Spinal cord (tissue), 9 donors: ENCODE measurements at regions not wholly inside any gene's neighbourhood (a gene's known extent, or its start where the extent isn't known, plus 50 kb on each side); places are given as distances from the start of the nearest gene placed in this dataset.
A peak's percentile ranks its signal among the peaks of the same experiment; 100 is the strongest.

Experiments used
- DNase-seq, 6 donors: peaks; one replicate each; pipeline versions ENCODE4 v3.0.0 to v3.0.0-alpha.2; 2013 to 2015; ENCODE audit warnings: low spot score in 6 of 6, low read depth in 4 of 6
- H3K27ac ChIP-seq: one replicate; pipeline ENCODE4 v1.5.1; 2013; ENCODE audit warnings: low read depth, low read length, control low read depth
- H3K27me3 ChIP-seq: one replicate; pipeline ENCODE4 v1.6.1; 2013; ENCODE audit warnings: low read length; ENCODE audit not compliant: control insufficient read depth, insufficient read depth
- H3K36me3 ChIP-seq: one replicate; pipeline ENCODE4 v1.6.1; 2013; ENCODE audit warnings: low read length; ENCODE audit not compliant: control insufficient read depth, insufficient read depth
- H3K4me1 ChIP-seq: one replicate; pipeline ENCODE4 v1.6.1; 2013; ENCODE audit warnings: low read length; ENCODE audit not compliant: control insufficient read depth, insufficient read depth
- H3K4me3 ChIP-seq: one replicate; pipeline ENCODE4 v1.5.1; 2013; ENCODE audit warnings: low read depth, low read length, control low read depth
- H3K9me3 ChIP-seq: one replicate; pipeline ENCODE4 v1.6.1; 2013; ENCODE audit warnings: low read length; ENCODE audit not compliant: control insufficient read depth, insufficient read depth
- WGBS: methylation state at CpG from one replicate; pipeline ENCODE4 v1.1.5; 2013; ENCODE audit warnings: missing lambda C conversion rate; ENCODE audit not compliant: insufficient coverage; 5-methylcytosine and 5-hydroxymethylcytosine counted together
- donor health status: healthy.

- no peak for DNase-seq
- no peaks in the 10 kb centered on the region for H3K4me1 ChIP-seq
- WGBS: 100% methylated on average over 1 of the region's 2 CpGs
- H3K4me3 ChIP-seq: no peak overlapping the region
- H3K36me3 ChIP-seq: no peaks in the 10 kb centered on the region
- no peak overlapping the region for H3K27ac ChIP-seq
- no peaks in the 10 kb centered on the region for H3K27me3 ChIP-seq
- H3K9me3 ChIP-seq: no peaks in the 10 kb centered on the region
Observed at GRCh38 chr1:79105500-79105899, 99.0 kb upstream of the ADGRL4 start.

DNA sequence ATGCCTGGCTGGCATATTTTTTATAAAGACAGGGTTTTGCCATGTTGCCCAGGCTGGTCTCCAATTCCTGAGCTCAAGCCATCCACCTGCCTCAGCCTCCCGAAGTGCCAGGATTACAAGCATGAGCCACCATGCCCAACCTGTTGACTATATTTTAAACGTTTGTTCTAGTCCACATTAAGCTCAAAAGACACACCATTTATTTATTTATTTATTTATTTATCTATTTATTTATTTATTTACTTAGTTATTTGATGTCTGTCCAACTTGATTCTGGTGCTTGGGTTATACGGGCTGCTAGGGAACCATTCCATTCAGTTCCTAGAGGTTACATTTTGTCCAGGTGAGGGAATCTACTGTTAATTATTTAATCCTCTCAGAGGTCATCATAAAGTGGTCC is 98.1 kb upstream of the ADGRL4 start:
- no peaks in the 10 kb centered on the region for H3K27me3 ChIP-seq
- H3K4me3 ChIP-seq: no peak overlapping the region
- no peaks in the 10 kb centered on the region for H3K36me3 ChIP-seq
- DNase-seq: no peak
- H3K27ac ChIP-seq: no peak overlapping the region
- no peaks in the 10 kb centered on the region for H3K9me3 ChIP-seq
- no peaks in the 10 kb centered on the region for H3K4me1 ChIP-seq
- 100% methylated on average over 1 of the region's 3 CpGs for WGBS

DNA sequence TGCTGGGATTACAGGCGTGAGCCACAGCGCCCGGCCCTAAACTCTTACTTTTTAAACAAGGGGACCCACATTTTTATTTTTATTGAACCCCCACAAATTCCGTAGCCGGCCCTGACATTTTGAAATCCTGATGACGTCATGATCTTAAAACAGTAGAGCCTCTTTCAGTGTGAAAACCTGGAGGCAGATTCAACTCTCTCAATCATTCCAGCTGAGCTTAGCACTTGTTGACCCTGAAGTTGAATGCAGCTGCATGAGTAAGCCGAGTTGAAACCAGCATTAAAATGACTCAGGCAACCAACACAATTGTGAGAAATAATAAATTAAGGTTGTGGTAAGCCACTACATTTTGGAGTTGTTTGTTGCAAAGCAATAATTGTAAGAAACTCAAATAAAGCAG is 93.9 kb upstream of the ADGRL4 start:
- H3K4me1 ChIP-seq: no peaks in the 10 kb centered on the region
- WGBS: 94% methylated on average over 6 of the region's 7 CpGs
- H3K9me3 ChIP-seq: no peaks in the 10 kb centered on the region
- no peak for DNase-seq
- no peak overlapping the region for H3K27ac ChIP-seq
- H3K4me3 ChIP-seq: no peak overlapping the region
- H3K27me3 ChIP-seq: no peaks in the 10 kb centered on the region
- H3K36me3 ChIP-seq: no peaks in the 10 kb centered on the region

GRCh38 chr1:79090985-79091384 is 84.5 kb upstream of the ADGRL4 start:
- Histone ChIP-seq H3K36me3 (no peaks in the 10 kb centered on the region), H3K4me3 (no peak overlapping the region), H3K27ac (no peak overlapping the region), H3K9me3 (no peaks in the 10 kb centered on the region), H3K27me3 (no peaks in the 10 kb centered on the region), H3K4me1 (no peaks in the 10 kb centered on the region)
- no peak for DNase-seq

DNA sequence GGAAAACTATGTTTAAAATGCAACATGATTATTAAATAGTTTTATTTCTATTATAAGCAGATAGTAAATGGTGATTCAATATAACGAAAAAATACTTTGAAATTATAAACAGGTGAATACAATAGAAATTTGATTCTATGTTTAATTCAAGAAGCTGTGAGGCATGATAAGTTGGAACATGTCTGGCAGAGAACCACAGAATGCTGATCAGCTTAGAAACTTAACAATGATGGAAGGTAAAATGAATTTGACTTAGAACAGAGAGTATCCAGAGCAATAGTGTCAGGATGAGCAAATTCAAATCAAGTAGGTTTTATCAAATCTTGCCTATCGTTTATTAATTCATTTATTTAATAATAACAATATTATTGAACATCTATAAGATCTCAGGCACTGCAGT is 83.4 kb upstream of the ADGRL4 start:
- H3K27ac ChIP-seq: no peak overlapping the region
- DNase-seq: no peak
- H3K36me3 ChIP-seq: no peaks in the 10 kb centered on the region
- H3K4me3 ChIP-seq: no peak overlapping the region
- no peaks in the 10 kb centered on the region for H3K4me1 ChIP-seq
- WGBS: no CpG with 5 or more reads among the region's 2 CpGs
- H3K27me3 ChIP-seq: no peaks in the 10 kb centered on the region
- H3K9me3 ChIP-seq: no peaks in the 10 kb centered on the region

- 100% methylated on average over 1 of the region's 2 CpGs for WGBS
- H3K27me3 ChIP-seq: no peaks in the 10 kb centered on the region
- no peak overlapping the region for H3K4me3 ChIP-seq
- no peaks in the 10 kb centered on the region for H3K9me3 ChIP-seq
- no peak for DNase-seq
- no peak overlapping the region for H3K27ac ChIP-seq
- H3K36me3 ChIP-seq: no peaks in the 10 kb centered on the region
- H3K4me1 ChIP-seq: no peaks in the 10 kb centered on the region
Observed at GRCh38 chr1:79082233-79082632, 75.7 kb upstream of the ADGRL4 start.

- H3K27ac ChIP-seq: no peak overlapping the region
- peak in 1 of 6 donors; percentile 2 for DNase-seq
Observed at GRCh38 chr1:79079770-79080169, 73.2 kb upstream of the ADGRL4 start.

GRCh38 chr1:79074975-79075374 is 68.4 kb upstream of the ADGRL4 start:
- H3K4me3 ChIP-seq: no peak overlapping the region
- H3K27me3 ChIP-seq: no peaks in the 10 kb centered on the region
- no CpG with 5 or more reads among the region's 2 CpGs for WGBS
- no peak overlapping the region for H3K27ac ChIP-seq
- no peaks in the 10 kb centered on the region for H3K9me3 ChIP-seq
- H3K4me1 ChIP-seq: no peaks in the 10 kb centered on the region
- DNase-seq: no peak
- no peaks in the 10 kb centered on the region for H3K36me3 ChIP-seq

More at GRCh38 chr1:79079770-79080169, 73.2 kb upstream of the ADGRL4 start:
- no peaks in the 10 kb centered on the region for H3K36me3 ChIP-seq
- H3K9me3 ChIP-seq: no peaks in the 10 kb centered on the region
- no peaks in the 10 kb centered on the region for H3K27me3 ChIP-seq
- H3K4me3 ChIP-seq: no peak overlapping the region
- H3K4me1 ChIP-seq: no peaks in the 10 kb centered on the region

DNA sequence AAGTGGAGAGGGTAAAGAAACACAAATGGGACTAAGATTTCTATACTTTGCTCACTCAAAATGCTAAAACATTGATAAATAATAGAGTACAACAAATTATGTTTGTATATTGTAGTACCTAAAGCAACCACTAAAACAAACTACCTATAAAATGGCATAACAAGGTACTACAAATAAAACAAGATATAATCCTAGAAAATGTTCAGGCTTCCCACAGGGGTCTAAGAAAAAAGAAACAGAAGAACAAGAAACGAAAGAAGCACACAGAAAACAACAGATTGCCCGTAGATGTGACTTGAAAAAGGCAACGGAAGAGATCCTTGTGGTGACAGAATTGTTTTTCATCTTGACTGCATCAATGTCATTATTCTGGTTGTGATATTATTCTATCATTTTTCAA is 63.3 kb upstream of the ADGRL4 start:
- H3K4me3 ChIP-seq: no peak overlapping the region
- no peaks in the 10 kb centered on the region for H3K9me3 ChIP-seq
- no peaks in the 10 kb centered on the region for H3K27me3 ChIP-seq
- no peak overlapping the region for H3K27ac ChIP-seq
- no peak for DNase-seq
- WGBS: no CpG with 5 or more reads among the region's 3 CpGs
- no peaks in the 10 kb centered on the region for H3K4me1 ChIP-seq
- no peaks in the 10 kb centered on the region for H3K36me3 ChIP-seq

- Histone ChIP-seq H3K9me3 (no peaks in the 10 kb centered on the region), H3K36me3 (no peaks in the 10 kb centered on the region), H3K4me1 (no peaks in the 10 kb centered on the region), H3K27me3 (no peaks in the 10 kb centered on the region), H3K4me3 (no peak overlapping the region), H3K27ac (no peak overlapping the region)
- DNase-seq: no peak
- 80% methylated on average over 1 of the region's 2 CpGs for WGBS
Observed at GRCh38 chr1:79059341-79059740, 52.8 kb upstream of the ADGRL4 start.
